Activated CD4-positive, alpha-beta T cell treated with anti-CD3 and anti-CD28 coated beads for 36 hours (primary cell): ENCODE measurements at regions not wholly inside any gene's neighbourhood (a gene's known extent, or its start where the extent isn't known, plus 50 kb on each side); places are given as distances from the start of the nearest gene placed in this dataset.

Source experiments
- ATAC-seq: fragments of 200-7000 bp; cut with Tn5 transposase; one replicate; pipeline ENCODE4 v1.10.0; 2021; ENCODE audit warnings: mild to moderate bottlenecking, moderate library complexity
- CTCF ChIA-PET: fragments of 350-600 bp; sonication (Branson Sonifier 250); formaldehyde crosslinking; loops from one replicate; lab custom pipeline; 2021; ENCODE audit warnings: antibody characterized with exemption; lab: Charles Lee
- POLR2A ChIA-PET: fragments of 350-600 bp; sonication (Branson Sonifier 250); formaldehyde crosslinking; loops from one replicate; lab custom pipeline; 2021; ENCODE audit warnings: antibody characterized with exemption, inconsistent platforms; lab: Charles Lee
- DNase-seq: peaks from one replicate; pipeline ENCODE4 v3.0.0-alpha.2; 2020
- H3K27ac Mint-ChIP-seq: one replicate; pipeline ENCODE4 v1.8.0; 2021; ENCODE audit warnings: mixed read lengths
- H3K27me3 Mint-ChIP-seq: one replicate; pipeline ENCODE4 v1.8.0; 2021; ENCODE audit warnings: mixed read lengths
- H3K36me3 Mint-ChIP-seq: one replicate; pipeline ENCODE4 v1.8.0; 2021; ENCODE audit warnings: low read depth, mixed read lengths
- H3K4me1 Mint-ChIP-seq: one replicate; pipeline ENCODE4 v1.8.0; 2021; ENCODE audit warnings: mixed read lengths
- H3K4me3 Mint-ChIP-seq: one replicate; pipeline ENCODE4 v1.8.0; 2021; ENCODE audit warnings: mild to moderate bottlenecking, moderate library complexity, mixed read lengths
- H3K9me3 Mint-ChIP-seq: one replicate; pipeline ENCODE4 v1.8.0; 2021; ENCODE audit warnings: low read depth, mixed read lengths
- intact Hi-C, 2 experiments: fragments of 100-400 bp; cut with DNase I in 1 of 2; cut with micrococcal nuclease in 1 of 2; formaldehyde crosslinking; loops; one replicate each; pipeline versions ENCODE4 v1.14.2 to v1.15.1; 2022 to 2024; cut with DNase I, micrococcal nuclease

DNA sequence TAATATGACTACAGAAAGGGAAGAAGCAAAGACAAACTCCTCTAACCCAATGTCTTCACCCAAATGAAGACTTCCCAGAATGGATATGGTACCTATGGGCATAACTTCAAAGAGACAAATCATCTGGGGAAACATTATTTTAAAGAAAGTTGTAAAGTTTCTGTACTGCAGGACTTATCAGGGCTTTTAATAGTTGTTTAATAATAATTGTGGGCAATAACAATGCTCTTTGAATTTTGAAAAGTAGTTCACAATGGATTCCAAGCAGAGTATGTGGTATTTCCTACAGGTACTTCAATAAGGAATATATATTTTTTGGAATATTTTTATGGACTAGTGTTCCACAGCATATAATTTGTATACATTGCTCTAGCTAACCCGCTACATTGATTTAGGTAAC is 503.1 kb downstream of the MCTP2 start:
- H3K27ac Mint-ChIP-seq = no peak overlapping the region
- H3K27me3 Mint-ChIP-seq = peaks cover 2% of the 10 kb centered on the region
- no peak for DNase-seq
- peaks cover 2% of the 10 kb centered on the region for H3K9me3 Mint-ChIP-seq
- intact Hi-C loops = no loop called here
- POLR2A ChIA-PET = no interaction called here
- no peaks in the 10 kb centered on the region for H3K4me1 Mint-ChIP-seq
- H3K4me3 Mint-ChIP-seq = no peak overlapping the region
- CTCF ChIA-PET = no interaction called here
- no peaks in the 10 kb centered on the region for H3K36me3 Mint-ChIP-seq
- no peak for ATAC-seq

DNA sequence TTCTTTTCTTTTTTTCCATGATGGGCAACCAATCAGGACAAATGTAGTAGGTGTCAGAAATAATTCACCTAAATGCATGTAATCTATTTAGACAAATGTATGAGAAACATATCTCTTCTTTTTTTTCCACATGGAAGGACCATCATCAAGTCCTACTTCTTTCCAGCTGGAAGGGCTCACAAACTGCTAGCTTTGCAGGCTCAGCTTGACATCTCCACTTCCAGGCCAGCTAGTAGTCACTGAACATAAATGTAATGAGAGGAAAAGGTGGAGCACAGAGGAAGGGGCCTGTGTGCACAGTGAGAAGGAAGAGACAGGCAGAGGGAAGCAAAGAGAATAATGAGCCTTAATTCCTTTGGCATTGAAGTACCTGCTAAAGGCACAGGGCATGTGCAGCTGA is 504.9 kb downstream of the MCTP2 start:
- Mint-ChIP-seq H3K9me3 (no peaks in the 10 kb centered on the region), H3K4me3 (no peak overlapping the region), H3K36me3 (no peaks in the 10 kb centered on the region), H3K27ac (no peak overlapping the region), H3K4me1 (no peaks in the 10 kb centered on the region), H3K27me3 (peaks cover 2% of the 10 kb centered on the region)
- ATAC-seq (no peak), DNase-seq (no peak)
- ChIA-PET POLR2A (no interaction called here), CTCF (no interaction called here)
- intact Hi-C loops = no loop called here

- ATAC-seq (no peak), DNase-seq (no peak)
- POLR2A ChIA-PET = no interaction called here
- Mint-ChIP-seq H3K9me3 (no peaks in the 10 kb centered on the region), H3K4me3 (no peak overlapping the region), H3K27me3 (no peaks in the 10 kb centered on the region), H3K36me3 (no peaks in the 10 kb centered on the region), H3K27ac (no peak overlapping the region), H3K4me1 (no peaks in the 10 kb centered on the region)
- intact Hi-C loops = no loop called here
- CTCF ChIA-PET = interaction anchor here (1.2 kb wide), 1 partner anchor 25 kb away, joined by 3 read pairs; no protein-coding TSS in a partner anchor
Measured at GRCh38 chr15:94739639-94740038, 508.3 kb downstream of the MCTP2 start.

GRCh38 chr15:94740469-94740868 is 509.1 kb downstream of the MCTP2 start:
- POLR2A ChIA-PET = no interaction called here
- no peaks in the 10 kb centered on the region for H3K9me3 Mint-ChIP-seq

DNA sequence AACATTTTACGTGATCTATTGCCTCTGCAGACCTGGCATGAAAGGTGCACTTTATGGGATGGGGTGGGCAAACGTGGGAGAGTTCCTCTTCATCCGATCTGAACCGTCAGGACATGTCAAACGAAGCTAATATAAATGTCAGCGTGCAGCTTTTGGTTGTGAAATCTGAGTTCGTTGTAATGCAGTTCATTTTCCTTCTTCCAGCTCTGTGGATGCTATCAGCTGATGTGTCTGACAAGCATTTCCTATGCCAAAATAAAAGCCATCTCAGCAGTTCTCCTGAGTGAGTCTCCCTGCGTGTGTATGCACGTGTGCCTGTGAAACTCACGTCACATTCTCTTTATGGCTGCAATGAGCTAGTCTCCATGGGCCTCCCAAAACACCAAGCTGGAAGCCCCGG is 512.3 kb downstream of the MCTP2 start:
- DNase-seq (no peak), ATAC-seq (no peak)
- H3K9me3 Mint-ChIP-seq = no peaks in the 10 kb centered on the region
- no peaks in the 10 kb centered on the region for H3K4me1 Mint-ChIP-seq
- CTCF ChIA-PET = no interaction called here
- H3K4me3 Mint-ChIP-seq = no peak overlapping the region
- no peaks in the 10 kb centered on the region for H3K36me3 Mint-ChIP-seq
- H3K27ac Mint-ChIP-seq = no peak overlapping the region
- H3K27me3 Mint-ChIP-seq = no peaks in the 10 kb centered on the region
- POLR2A ChIA-PET = no interaction called here
- intact Hi-C loops = no loop called here

More at GRCh38 chr15:94740469-94740868, 509.1 kb downstream of the MCTP2 start:
- DNase-seq = no peak
- no peaks in the 10 kb centered on the region for H3K36me3 Mint-ChIP-seq
- CTCF ChIA-PET = no interaction called here
- no peak for ATAC-seq
- no peak overlapping the region for H3K4me3 Mint-ChIP-seq
- H3K27ac Mint-ChIP-seq = no peak overlapping the region
- H3K27me3 Mint-ChIP-seq = no peaks in the 10 kb centered on the region
- H3K4me1 Mint-ChIP-seq = no peaks in the 10 kb centered on the region
- intact Hi-C loops = no loop called here

DNA sequence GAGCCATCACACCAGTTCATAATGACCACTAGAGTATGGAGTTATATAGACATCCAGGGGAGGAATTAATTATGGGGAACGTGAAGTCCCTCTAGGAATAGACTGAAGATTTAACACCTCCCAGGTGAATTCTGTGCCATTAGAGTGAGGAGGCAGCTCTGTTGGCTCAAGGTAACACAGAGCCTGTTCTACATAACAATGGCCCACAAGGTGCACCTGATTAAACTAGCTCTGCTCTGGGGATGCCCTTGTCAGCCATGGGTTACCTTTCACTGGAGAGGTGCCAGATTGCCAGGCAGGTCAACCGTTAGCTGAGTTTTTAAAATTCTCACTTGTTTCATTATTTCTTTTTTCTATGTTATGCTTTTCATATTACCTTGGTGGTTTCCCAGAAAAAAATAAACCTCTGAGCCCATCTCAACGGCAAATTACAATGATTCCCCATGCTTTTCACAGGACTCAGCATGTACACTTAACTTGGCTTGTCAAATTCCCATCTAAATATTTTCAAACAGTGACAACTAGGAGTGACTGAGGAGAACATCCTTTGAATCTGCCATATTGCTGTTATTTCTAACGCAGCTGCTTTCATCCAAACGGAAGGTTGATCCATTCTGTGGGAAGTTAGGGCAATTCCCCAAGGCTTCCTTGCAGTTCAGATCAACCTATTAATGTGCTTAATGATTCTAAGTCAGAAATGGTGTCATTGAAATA is 512.9 kb downstream of the MCTP2 start:
- intact Hi-C loops = no loop called here
- ChIA-PET CTCF (no interaction called here), POLR2A (no interaction called here)
- H3K9me3 Mint-ChIP-seq = no peaks in the 10 kb centered on the region
- H3K4me1 Mint-ChIP-seq = no peaks in the 10 kb centered on the region
- no peak overlapping the region for H3K27ac Mint-ChIP-seq
- H3K36me3 Mint-ChIP-seq = no peaks in the 10 kb centered on the region
- ATAC-seq (no peak), DNase-seq (no peak)
- H3K27me3 Mint-ChIP-seq = no peaks in the 10 kb centered on the region
- H3K4me3 Mint-ChIP-seq = no peak overlapping the region

- H3K4me1 Mint-ChIP-seq = no peaks in the 10 kb centered on the region
- no peak overlapping the region for H3K4me3 Mint-ChIP-seq
- DNase-seq (no peak), ATAC-seq (no peak)
- no peaks in the 10 kb centered on the region for H3K9me3 Mint-ChIP-seq
- no peaks in the 10 kb centered on the region for H3K36me3 Mint-ChIP-seq
- no peak overlapping the region for H3K27ac Mint-ChIP-seq
- intact Hi-C loops = no loop called here
- H3K27me3 Mint-ChIP-seq = no peaks in the 10 kb centered on the region
- POLR2A ChIA-PET = no interaction called here
- CTCF ChIA-PET = no interaction called here
Measured at GRCh38 chr15:94745371-94745770, 514.0 kb downstream of the MCTP2 start.

DNA sequence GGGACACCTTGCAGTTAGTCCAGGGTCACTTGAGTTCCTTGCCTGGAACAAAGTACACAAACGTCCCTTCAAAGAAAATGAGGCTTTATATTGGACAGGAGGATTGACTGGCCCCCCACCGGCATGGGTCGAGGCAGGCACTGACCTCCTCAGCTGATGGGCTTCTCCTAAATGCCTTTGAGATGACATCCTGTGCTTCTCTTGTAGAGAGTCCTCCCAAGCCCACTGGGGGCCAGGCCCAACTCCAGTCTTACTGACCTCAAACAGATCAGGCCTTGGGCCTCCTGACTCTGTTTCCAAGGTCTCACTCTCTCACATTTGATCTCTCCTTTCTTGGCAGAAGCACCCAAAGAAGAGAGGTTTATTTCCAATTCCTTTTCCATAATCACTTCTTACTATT is 516.1 kb downstream of the MCTP2 start:
- H3K4me3 Mint-ChIP-seq = no peak overlapping the region
- intact Hi-C loops = no loop called here
- DNase-seq (no peak), ATAC-seq (no peak)
- CTCF ChIA-PET = no interaction called here
- no peak overlapping the region for H3K27ac Mint-ChIP-seq
- no peaks in the 10 kb centered on the region for H3K9me3 Mint-ChIP-seq
- H3K27me3 Mint-ChIP-seq = peaks cover 2% of the 10 kb centered on the region
- H3K4me1 Mint-ChIP-seq = no peaks in the 10 kb centered on the region
- no peaks in the 10 kb centered on the region for H3K36me3 Mint-ChIP-seq
- POLR2A ChIA-PET = no interaction called here

DNA sequence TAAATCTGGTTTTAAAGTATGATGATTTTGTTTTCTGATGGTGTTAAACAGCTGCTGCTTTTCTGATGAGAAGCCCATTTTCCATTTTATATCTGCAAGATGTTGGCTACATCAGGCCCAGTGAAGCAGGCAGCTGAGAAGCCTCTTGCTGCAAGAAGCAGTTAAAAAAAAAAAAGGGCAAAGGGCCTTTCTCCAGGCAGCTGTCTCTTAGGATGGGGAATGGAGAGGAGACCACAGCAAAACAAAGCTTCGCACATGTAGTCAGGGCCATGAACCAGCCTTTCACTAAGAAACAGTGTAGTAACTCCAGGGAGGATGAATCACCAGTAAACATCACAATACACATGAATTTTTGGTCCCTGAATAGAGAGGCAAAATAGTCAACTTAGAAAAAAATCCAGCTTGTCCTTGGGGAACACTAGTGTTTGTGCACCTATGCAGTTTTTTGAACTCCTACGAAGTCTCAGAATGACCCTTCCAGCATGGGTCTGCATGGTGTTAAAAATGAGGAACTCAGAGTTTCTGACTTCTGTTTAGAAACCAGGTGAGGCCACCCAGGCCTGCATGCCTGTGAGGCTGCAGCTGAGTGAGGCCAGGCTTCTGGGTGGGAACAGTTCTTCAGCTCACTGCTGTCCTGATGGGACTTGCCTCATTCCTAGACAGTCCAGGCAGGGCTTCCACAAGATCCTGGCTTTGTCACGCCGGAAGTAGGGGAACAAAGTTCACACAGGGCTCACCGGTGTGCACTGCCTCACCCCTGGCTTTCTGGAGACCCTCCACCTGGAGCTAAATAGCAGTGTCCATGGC is 518.7 kb downstream of the MCTP2 start:
- ChIA-PET CTCF (no interaction called here), POLR2A (interaction anchor here (0.7 kb wide), 1 partner anchor 584 kb away, joined by 4 read pairs; no protein-coding TSS in a partner anchor)
- intact Hi-C loops = no loop called here
- Mint-ChIP-seq H3K4me3 (no peak overlapping the region), H3K9me3 (no peaks in the 10 kb centered on the region), H3K36me3 (no peaks in the 10 kb centered on the region), H3K27me3 (peaks cover 2% of the 10 kb centered on the region), H3K27ac (no peak overlapping the region), H3K4me1 (no peaks in the 10 kb centered on the region)
- ATAC-seq (no peak), DNase-seq (no peak)

- POLR2A ChIA-PET = no interaction called here
- no peaks in the 10 kb centered on the region for H3K9me3 Mint-ChIP-seq
- H3K27ac Mint-ChIP-seq = no peak overlapping the region
- intact Hi-C loops = no loop called here
- H3K36me3 Mint-ChIP-seq = no peaks in the 10 kb centered on the region
- DNase-seq = no peak
- H3K4me3 Mint-ChIP-seq = no peak overlapping the region
- H3K27me3 Mint-ChIP-seq = peaks cover 2% of the 10 kb centered on the region
- no peak for ATAC-seq
- CTCF ChIA-PET = no interaction called here
- H3K4me1 Mint-ChIP-seq = no peaks in the 10 kb centered on the region
Measured at GRCh38 chr15:94760348-94760747, 529.0 kb downstream of the MCTP2 start.

DNA sequence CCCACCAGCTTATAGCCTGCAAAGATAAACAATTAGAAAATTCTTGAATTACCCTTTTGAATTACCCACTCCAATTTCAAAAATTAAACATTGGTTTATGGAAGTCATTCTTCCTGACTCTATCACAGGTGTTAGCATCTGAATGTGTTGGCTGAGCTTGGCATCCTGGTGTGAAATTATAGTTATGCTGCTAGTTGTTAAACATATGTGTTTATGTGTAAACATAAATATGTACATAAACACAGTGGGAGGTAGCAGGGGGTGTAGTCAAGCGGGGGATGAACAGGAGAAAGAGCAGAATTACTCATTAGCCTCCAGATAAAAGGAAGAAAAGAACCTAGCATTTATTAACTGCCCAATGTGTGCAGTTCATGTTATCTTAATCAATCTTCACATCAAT is 530.2 kb downstream of the MCTP2 start:
- no peak overlapping the region for H3K27ac Mint-ChIP-seq
- no peaks in the 10 kb centered on the region for H3K4me1 Mint-ChIP-seq
- ChIA-PET POLR2A (no interaction called here), CTCF (no interaction called here)
- no peaks in the 10 kb centered on the region for H3K9me3 Mint-ChIP-seq
- ATAC-seq (no peak), DNase-seq (no peak)
- peaks cover 2% of the 10 kb centered on the region for H3K27me3 Mint-ChIP-seq
- no peak overlapping the region for H3K4me3 Mint-ChIP-seq
- intact Hi-C loops = no loop called here
- H3K36me3 Mint-ChIP-seq = no peaks in the 10 kb centered on the region

- DNase-seq = no peak
- POLR2A ChIA-PET = no interaction called here
- Mint-ChIP-seq H3K27me3 (peaks cover 6% of the 10 kb centered on the region), H3K36me3 (no peaks in the 10 kb centered on the region), H3K27ac (no peak overlapping the region), H3K4me1 (no peaks in the 10 kb centered on the region), H3K9me3 (no peaks in the 10 kb centered on the region), H3K4me3 (no peak overlapping the region)
- intact Hi-C loops = no loop called here
- ATAC-seq = no peak
- CTCF ChIA-PET = no interaction called here
Measured at GRCh38 chr15:94769089-94769488, 537.7 kb downstream of the MCTP2 start.
